ENCODE measurements at regions not wholly inside any gene's neighbourhood (a gene's known extent, or its start where the extent isn't known, plus 50 kb on each side); places are given as distances from the start of the nearest gene placed in this dataset.
A peak's percentile ranks its signal among the peaks of the same experiment; 100 is the strongest.
"Not testable (repeated sequence)": the region's sequence is repeated elsewhere in the genome, so short reads cannot be mapped to it uniquely, and the experiment has no call there.

DNA sequence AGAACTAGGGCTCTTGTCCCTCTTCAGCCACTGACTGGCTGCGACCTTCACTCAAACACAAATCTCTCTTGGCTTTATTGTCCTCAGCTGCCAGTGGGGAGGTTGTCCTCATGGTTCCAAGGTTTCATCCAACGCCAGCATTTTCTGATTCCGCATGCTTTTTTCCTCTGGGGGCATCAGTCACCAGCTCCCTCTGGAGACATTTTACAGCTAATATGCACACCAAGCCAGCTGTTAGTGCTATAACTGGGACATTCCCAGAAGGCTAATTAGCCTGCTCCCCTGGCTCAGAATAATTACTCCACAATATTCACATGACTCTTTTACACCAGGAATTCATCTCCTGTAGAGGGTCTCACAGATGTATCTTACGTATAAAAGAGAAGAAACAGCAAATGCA is 193.6 kb upstream of the ANKRD55 start:
- no peak for DNase-seq (ENCODE audit: low read depth in 2 of 2)

GRCh38 chr5:56422076-56422762 is 189.1 kb upstream of the ANKRD55 start:
- no peak for DNase-seq (ENCODE audit: low read depth in 2 of 2)

GRCh38 chr5:56421246-56422075 is 188.3 kb upstream of the ANKRD55 start:
- DNase-seq (ENCODE audit: low read depth in 2 of 2), result no peak

DNA sequence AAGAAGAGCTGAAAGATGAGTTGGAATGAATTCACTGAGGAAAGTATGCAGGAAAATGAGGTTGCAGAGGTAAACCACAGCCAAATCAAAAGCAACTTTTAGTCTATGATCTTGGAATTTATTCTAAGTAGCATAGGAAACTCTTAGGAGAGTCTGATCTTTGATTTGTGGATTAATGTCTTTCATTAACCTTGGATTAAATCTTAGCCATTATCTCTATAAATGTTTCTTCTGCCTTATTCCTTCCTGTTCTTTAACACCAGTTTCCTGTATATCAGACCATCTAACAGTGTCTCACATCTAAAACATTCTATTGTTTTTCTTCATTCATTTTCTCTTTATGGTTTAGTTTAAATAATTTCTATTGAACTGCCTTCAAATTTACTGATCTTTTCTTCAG is 187.2 kb upstream of the ANKRD55 start:
- DNase-seq (ENCODE audit: low read depth in 2 of 2), result no peak

- no peak for DNase-seq (ENCODE audit: low read depth in 2 of 2)
These were observed 186.5 kb upstream of the ANKRD55 start for GRCh38 chr5:56419667-56420066.

DNA sequence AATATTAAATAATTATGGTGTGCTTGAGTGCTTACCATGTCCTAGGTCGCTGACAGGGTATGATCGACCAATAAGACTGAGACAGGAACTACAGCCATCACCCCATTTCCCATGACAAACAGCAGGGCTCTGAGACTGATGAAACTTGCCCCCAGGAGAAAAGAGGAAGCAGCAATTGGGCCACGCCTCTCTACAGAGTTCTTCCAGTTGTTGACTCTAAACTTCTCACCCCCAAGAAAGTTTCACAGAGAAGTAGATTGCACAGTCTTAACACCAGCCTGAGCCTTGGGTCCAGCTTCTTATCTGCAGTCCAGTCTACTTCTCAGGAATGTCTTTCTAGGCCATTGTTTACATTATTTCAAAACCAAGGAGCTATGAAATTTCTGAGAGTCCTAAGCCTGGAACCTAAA is 182.2 kb upstream of the ANKRD55 start:
- peak in 1 of 2 experiments; percentile 44 for DNase-seq (ENCODE audit: low read depth in 2 of 2)

DNA sequence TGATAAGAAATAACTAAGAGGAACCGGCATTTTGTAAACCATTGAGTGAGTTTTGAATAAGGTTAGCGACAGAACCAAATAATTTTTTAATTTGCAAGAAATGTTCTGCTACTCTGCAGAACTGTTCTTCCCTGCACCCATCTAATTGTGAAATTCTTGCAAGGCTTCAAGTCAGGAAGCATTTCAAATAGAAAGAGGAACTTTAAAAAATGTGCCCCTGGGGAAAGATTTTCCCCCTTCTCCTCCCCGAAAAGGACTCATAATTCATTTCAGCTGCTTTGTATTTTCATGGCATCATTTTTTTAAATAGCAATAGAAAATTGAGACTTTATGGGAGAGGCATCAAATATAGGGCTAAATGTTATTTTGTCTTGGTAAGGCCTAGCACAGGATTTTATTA is 180.9 kb upstream of the ANKRD55 start:
- DNase-seq (ENCODE audit: low read depth in 2 of 2), result peak; percentile 64 to 65

DNA sequence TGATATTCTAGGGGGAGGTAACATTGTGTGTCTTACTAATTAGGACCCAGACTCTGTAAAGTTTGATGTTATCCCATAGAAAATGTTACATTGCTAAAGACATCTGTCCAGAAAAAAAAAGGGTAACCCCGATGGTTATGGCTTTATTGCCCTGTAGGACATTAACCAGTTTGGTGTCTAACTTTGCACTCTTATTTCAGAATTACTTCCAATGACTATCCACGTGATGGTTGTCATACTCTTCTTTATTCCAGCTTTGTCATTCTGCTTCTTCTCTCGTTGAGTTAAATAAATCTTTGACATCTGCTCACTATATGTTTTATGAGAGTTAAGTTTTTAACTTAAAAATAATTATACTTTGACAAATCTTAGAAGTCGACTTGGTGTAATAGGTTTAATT is 180.4 kb upstream of the ANKRD55 start:
- DNase-seq (ENCODE audit: low read depth in 2 of 2), result no peak

DNA sequence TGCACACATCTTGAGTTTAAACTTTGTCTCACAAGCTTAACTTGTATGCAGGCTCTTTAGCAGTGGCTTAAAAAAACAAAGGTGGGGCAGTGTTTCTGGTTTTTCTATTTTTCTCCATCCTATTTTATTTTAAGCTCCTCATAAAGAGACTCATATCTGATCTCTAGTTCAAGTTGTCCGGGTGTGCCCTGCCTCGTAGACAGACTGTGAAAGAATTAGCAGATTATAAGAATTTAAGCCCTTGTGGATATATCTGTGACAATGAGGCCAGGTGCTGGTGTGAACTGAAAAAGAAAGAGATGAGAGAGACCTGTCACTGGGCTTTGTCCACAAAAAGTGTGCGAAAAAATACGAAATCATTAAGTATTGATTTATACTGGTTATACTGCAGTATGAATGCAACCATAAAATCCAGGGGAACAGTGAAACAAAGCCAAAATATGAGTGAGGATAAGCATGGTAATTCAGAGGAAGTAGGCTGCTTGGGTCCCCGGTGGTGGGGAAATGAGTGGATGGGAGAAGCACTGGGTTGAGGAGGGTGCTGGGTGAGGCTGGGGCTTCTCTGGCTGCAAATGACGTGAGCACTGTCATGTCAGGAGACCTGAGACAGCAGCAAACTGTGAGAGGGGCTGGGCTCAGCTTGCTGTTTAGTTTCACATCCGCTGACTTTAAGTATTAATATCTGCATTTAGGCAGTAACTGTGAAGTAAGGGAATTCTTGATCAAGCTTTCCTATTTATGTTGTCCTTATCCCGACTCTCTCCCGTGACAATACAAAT is 179.7 kb upstream of the ANKRD55 start:
- DNase-seq (ENCODE audit: low read depth in 2 of 2), result no peak

DNA sequence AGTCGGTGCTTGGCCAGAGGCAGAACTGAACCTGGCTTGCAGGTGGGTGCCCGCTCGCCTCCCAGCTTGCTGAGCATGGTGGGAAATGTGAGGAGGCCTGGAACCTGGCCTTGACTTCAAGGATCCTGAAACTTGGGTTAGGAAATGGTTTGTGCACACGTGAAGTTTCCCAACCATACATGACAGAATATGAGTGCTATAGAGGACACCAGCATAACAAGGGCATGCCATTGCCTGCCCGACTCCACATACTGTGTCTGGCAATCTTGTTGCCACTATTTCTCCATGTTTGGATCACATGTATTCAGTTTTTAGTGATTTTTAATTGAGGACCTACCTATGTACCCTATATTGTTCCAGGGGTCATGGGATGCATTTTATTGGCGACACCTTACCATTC is 177.6 kb upstream of the ANKRD55 start:
- DNase-seq (ENCODE audit: low read depth in 2 of 2), result no peak

DNA sequence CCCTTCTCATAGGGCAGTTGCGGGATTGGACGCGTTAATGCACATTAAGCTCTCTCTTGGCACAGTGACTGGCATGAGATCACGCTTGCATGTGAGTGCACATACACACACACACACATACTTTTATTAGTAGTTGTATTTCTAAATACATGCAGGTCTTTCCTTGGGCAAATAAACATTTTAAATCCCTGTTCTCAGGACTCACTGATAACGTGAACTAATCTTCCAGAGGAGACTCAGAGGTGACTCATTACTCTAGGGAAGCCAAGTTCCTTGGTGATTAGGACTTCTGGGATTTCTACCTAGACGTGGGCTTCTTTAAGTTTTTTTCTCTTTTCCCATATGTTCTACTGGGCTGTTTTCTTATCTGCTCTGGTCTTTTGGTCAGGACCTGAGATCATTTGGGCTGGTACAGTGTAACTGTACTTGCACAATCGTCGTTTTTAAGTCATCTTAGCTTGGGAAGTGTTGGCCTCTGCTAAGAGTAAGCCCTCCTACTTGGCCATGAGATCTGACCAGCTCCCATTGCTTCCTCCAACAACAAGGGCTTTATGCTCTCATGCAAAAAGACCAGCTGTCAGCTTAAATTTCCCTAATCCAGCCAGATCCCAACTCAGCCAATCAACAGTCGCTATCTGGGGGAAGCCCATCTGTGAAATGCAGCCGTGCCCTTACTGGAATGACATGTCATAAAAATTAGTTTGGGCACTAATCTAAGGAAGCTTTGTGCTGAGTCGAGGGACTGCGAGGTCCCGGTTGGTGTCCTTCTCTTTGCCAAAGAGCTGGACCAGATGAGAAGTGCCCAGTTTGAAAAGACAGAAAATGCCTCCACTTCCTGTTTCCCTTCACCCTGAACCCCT is 176.4 kb upstream of the ANKRD55 start:
- DNase-seq (ENCODE audit: low read depth in 2 of 2), result peak in 1 of 2 experiments; percentile 41

DNA sequence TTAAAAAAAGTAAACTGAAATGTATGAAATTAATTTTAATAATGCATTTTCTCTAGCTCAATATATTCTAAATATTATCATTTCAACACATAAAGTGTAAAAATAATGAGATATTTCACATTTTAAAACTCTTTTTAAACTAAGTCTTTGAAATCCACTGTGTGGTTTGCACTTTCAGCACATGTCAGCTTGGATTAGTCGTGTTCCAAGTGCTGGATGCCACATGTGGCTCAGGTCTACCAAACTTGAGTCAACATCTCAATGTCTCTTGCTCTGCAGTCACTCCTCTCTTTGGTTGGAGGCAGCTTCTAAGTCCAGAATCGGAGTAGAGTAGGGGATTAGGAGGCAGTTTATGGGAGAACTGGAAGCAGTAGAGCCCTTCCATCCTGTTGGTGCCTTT is 173.7 kb upstream of the ANKRD55 start:
- DNase-seq (ENCODE audit: low read depth in 2 of 2), result no peak

- no peak for DNase-seq (ENCODE audit: low read depth in 2 of 2)
These were observed 173.1 kb upstream of the ANKRD55 start for GRCh38 chr5:56406221-56406620.

- DNase-seq (ENCODE audit: low read depth in 2 of 2), result peak in 1 of 2 experiments; percentile 13
These were observed 172.2 kb upstream of the ANKRD55 start for GRCh38 chr5:56405116-56405908.

- DNase-seq (ENCODE audit: low read depth in 2 of 2), result no peak
These were observed 169.4 kb upstream of the ANKRD55 start for GRCh38 chr5:56402266-56403220.

DNA sequence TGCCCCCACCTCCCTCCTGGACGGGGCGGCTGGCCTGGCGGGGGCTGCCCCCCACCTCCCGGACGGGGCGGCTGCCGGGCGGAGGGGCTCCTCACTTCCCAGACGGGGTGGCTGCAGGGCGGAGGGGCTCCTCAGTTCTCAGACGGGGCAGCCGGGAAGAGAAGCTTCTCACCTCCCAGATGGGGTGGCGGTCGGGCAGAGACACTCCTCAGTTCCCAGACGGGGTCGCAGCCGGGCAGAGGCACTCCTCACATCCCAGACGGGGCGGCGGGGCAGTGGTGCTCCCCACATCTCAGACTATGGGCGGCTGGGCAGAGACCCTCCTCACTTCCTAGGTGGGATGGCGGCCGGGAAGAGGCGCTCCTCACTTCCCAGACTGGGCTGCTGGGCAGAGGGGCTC is 164.7 kb upstream of the ANKRD55 start:
- not testable (repeated sequence) for DNase-seq (ENCODE audit: low read depth in 2 of 2)

GRCh38 chr5:56396634-56397033 is 163.5 kb upstream of the ANKRD55 start:
- no peak for DNase-seq (ENCODE audit: low read depth in 2 of 2)

DNA sequence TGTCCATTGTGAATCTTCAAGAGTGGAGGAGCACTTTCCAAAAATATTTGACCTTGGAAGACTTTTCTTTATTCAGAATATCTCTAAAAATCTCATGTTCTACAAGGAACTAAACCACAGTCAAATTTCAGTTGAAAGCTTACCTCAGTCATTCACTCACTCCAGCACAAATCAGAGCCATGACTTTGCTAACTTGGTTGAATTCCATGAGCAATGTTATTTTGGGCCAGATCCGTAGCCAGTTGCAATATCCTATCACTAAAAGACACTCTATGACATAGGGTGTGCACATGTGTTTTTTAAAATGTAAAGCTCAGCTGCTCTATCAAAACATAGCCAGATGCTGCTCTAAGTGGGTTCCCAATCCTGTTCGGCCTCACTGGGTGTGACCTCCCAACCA is 156.1 kb upstream of the ANKRD55 start:
- DNase-seq (ENCODE audit: low read depth in 2 of 2), result no peak

DNA sequence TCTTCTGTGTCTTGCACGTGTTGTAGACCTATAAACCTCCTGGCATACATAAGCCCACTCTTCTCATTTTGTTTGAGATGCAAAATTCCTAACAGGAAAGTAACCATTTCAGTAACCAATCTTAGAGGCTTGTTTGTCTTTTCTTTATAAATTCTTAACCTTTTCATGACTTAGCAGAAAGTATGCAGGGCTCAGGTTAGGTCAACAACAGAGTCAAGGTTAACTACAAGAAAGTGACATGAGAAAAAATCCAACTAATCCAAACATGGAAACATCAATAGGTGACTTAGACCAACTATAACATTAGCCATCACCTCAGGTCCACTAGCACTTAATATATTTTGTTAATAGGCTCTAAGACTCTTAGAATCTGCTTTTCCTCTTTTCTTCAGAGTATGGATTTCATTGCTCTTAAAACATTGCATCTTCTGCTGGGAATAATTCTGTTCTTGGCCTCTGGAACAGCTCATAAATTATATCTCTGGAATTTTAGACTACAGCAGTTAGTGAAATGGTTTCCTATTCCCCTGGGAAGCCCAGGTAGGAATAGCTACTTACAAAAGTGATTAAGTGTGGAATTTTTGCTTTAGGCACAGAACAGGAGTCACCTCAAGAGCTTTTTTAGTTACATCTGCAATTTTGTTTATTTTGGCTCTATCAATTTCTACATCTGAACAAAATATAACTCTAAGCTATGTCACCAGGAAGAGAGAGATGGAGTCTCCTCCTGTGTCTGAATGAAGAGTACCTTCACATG is 155.3 kb upstream of the ANKRD55 start:
- DNase-seq (ENCODE audit: low read depth in 2 of 2), result peak; percentile 19 to 26
